Endodermal cell (in vitro differentiated cells): ENCODE measurements at regions not wholly inside any gene's neighbourhood (a gene's known extent, or its start where the extent isn't known, plus 50 kb on each side); places are given as distances from the start of the nearest gene placed in this dataset.

ENCODE experiments used
- DNase-seq: peaks from one replicate; pipeline ENCODE4 v3.0.0-alpha.2; 2017
- H3K27ac ChIP-seq: 2 replicates; pipeline ENCODE4 v1.5.1; 2013; ENCODE audit warnings: mild to moderate bottlenecking, low read depth, low read length, moderate library complexity
- H3K27me3 ChIP-seq: 2 replicates; pipeline ENCODE4 v1.6.1; 2013; ENCODE audit warnings: mild to moderate bottlenecking, low read length, moderate library complexity; ENCODE audit not compliant: insufficient read depth, control insufficient read depth, poor library complexity, severe bottlenecking
- H3K36me3 ChIP-seq: 2 replicates; pipeline ENCODE4 v1.7.0; 2013; ENCODE audit warnings: mild to moderate bottlenecking, low read length, moderate library complexity; ENCODE audit not compliant: control insufficient read depth, insufficient read depth
- H3K4me1 ChIP-seq: one replicate; pipeline ENCODE4 v1.7.0; 2013; ENCODE audit warnings: low read length; ENCODE audit not compliant: control insufficient read depth, insufficient read depth
- H3K4me3 ChIP-seq: 2 replicates; pipeline ENCODE4 v1.5.1; 2013; ENCODE audit warnings: mild to moderate bottlenecking, low read length, moderate library complexity
- H3K9ac ChIP-seq: 2 replicates; pipeline ENCODE4 v1.6.1; 2013; ENCODE audit warnings: mild to moderate bottlenecking, low read length, moderate library complexity; ENCODE audit not compliant: poor library complexity, severe bottlenecking; ENCODE audit errors: extremely low read depth
- H3K9me3 ChIP-seq: 2 replicates; pipeline ENCODE4 v1.6.1; 2013; ENCODE audit warnings: mild to moderate bottlenecking, low read length, moderate library complexity; ENCODE audit not compliant: control insufficient read depth
- H3K27ac Mint-ChIP-seq: 2 replicates; pipeline ENCODE4 v1.8.0; 2020; ENCODE audit warnings: mixed read lengths
- H3K27me3 Mint-ChIP-seq: 2 replicates; pipeline ENCODE4 v1.8.0; 2021; ENCODE audit warnings: mild to moderate bottlenecking, mixed read lengths; ENCODE audit not compliant: insufficient read depth
- H3K36me3 Mint-ChIP-seq: 2 replicates; pipeline ENCODE4 v1.8.0; 2020; ENCODE audit warnings: low read depth, mixed read lengths
- H3K4me1 Mint-ChIP-seq: 2 replicates; pipeline ENCODE4 v1.8.0; 2020; ENCODE audit warnings: mixed read lengths
- H3K4me3 Mint-ChIP-seq: 2 replicates; pipeline ENCODE4 v1.8.0; 2020; ENCODE audit warnings: mild to moderate bottlenecking, moderate library complexity, mixed read lengths
- H3K9me3 Mint-ChIP-seq: 2 replicates; pipeline ENCODE4 v1.8.0; 2020; ENCODE audit warnings: mild to moderate bottlenecking, mixed read lengths
- WGBS, 2 experiments: methylation state at CpG; one replicate each; pipeline versions ENCODE4 v1.1.5 to v1.1.7; 2013; ENCODE audit warnings: missing lambda C conversion rate in 2 of 2, mixed read lengths in 1 of 2; ENCODE audit not compliant: insufficient coverage in 1 of 2, insufficient read length in 1 of 2; 5-methylcytosine and 5-hydroxymethylcytosine counted together
- TF ChIP-seq, protein P1 (sequence below): fragments of 200-600 bp; sonication (generic); conservative IDR thresholded peaks from 2 replicates; pipeline ENCODE4 v1.5.0; 2021; ENCODE audit warnings: antibody characterized with exemption, mild to moderate bottlenecking

DNA sequence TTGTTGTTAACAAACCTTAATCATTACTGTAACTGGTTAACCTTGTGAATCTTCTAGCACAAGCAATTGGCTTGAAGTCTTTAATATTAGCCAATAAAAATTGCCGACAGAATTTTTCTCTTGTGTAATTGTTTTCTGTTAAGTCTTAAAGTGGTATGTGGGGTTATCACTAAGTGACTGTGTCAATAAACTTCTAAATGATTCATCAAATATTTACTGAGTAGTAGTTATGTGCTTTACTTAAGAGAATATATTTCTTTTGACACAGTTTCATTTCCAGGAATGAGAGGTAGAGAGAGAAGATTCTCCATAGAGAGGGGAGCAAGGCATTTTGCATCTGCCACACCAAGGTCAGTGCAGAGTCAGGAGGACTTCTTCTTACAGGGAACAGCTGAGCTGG is 2361.6 kb upstream of the AGA start:
- Histone ChIP-seq H3K27ac (no peak overlapping the region), H3K4me3 (no peak overlapping the region), H3K9me3 (no peaks in the 10 kb centered on the region), H3K36me3 (no peaks in the 10 kb centered on the region), H3K9ac (no peak overlapping the region), H3K4me1 (no peaks in the 10 kb centered on the region), H3K27me3 (no peaks in the 10 kb centered on the region)
- no peaks in the 10 kb centered on the region for H3K9me3 Mint-ChIP-seq
- no peak for DNase-seq
- WGBS, 2 experiments, result 100% methylated on average over 1 of the region's 1 CpG; no CpG with 5 or more reads in 1 of the 2 experiments
- H3K4me3 Mint-ChIP-seq, result no peak overlapping the region
- TF ChIP-seq, protein P1, sequence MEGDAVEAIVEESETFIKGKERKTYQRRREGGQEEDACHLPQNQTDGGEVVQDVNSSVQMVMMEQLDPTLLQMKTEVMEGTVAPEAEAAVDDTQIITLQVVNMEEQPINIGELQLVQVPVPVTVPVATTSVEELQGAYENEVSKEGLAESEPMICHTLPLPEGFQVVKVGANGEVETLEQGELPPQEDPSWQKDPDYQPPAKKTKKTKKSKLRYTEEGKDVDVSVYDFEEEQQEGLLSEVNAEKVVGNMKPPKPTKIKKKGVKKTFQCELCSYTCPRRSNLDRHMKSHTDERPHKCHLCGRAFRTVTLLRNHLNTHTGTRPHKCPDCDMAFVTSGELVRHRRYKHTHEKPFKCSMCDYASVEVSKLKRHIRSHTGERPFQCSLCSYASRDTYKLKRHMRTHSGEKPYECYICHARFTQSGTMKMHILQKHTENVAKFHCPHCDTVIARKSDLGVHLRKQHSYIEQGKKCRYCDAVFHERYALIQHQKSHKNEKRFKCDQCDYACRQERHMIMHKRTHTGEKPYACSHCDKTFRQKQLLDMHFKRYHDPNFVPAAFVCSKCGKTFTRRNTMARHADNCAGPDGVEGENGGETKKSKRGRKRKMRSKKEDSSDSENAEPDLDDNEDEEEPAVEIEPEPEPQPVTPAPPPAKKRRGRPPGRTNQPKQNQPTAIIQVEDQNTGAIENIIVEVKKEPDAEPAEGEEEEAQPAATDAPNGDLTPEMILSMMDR, result no peak
- H3K4me1 Mint-ChIP-seq, result peaks cover 5% of the 10 kb centered on the region
- H3K27ac Mint-ChIP-seq, result no peak overlapping the region
- H3K27me3 Mint-ChIP-seq, result no peaks in the 10 kb centered on the region
- no peaks in the 10 kb centered on the region for H3K36me3 Mint-ChIP-seq

DNA sequence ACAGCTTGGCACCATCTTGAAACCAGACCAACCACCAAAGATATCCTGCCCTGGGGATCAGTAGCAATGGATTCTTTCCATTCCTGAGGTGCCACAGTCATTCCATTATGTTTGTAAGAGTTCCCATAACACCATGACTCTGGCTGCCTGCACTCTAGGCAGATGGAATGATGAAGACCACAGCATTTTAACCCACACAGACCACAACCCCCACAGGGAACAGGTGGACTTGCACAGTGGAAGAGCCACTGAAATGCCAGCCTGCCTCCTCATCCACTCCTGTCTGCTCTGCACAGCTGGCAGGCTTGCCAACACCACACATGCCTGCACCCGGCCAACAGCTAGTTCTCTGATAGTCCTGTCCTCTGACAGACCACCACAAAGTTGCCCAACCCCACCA is 2362.2 kb upstream of the AGA start:
- no peak overlapping the region for H3K9ac ChIP-seq
- Mint-ChIP-seq H3K4me1 (peaks cover 5% of the 10 kb centered on the region), H3K36me3 (no peaks in the 10 kb centered on the region), H3K27ac (no peak overlapping the region), H3K4me3 (no peak overlapping the region), H3K27me3 (no peaks in the 10 kb centered on the region), H3K9me3 (no peaks in the 10 kb centered on the region)
- no peaks in the 10 kb centered on the region for H3K27me3 ChIP-seq
- no peaks in the 10 kb centered on the region for H3K36me3 ChIP-seq
- TF ChIP-seq, protein P1, result no peak
- H3K4me3 ChIP-seq, result no peak overlapping the region
- no peak overlapping the region for H3K27ac ChIP-seq
- no peaks in the 10 kb centered on the region for H3K9me3 ChIP-seq
- DNase-seq, result no peak
- 89% methylated on average over 1 of the region's 1 CpG; no CpG with 5 or more reads in 1 of the 2 experiments for WGBS, 2 experiments
- no peaks in the 10 kb centered on the region for H3K4me1 ChIP-seq

DNA sequence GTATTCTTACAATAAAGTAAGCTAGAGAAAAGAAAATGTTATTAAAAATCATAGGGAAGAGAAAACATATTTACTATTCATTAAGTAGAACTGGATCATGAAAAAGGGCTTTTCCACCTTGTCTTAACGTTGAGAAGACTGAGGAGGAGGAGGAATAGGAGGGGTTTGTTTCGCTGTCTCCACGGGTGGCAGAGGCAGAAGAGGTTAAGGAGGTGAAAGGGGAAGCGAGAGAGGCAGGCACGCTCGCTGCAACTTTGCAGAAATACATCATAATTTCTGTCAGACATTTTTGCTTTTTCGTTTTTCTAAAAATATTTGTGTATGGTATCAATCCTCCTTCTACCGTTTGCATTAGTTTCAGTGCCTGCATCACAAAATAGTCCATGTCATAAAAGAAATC is 2375.1 kb upstream of the AGA start:
- Mint-ChIP-seq H3K4me3 (no peak overlapping the region), H3K9me3 (no peaks in the 10 kb centered on the region), H3K4me1 (peaks cover under 1% of the 10 kb centered on the region), H3K27me3 (no peaks in the 10 kb centered on the region), H3K27ac (no peak overlapping the region), H3K36me3 (no peaks in the 10 kb centered on the region)
- TF ChIP-seq, protein P1, result no peak
- WGBS, 2 experiments, result 82 to 88% methylated on average over 1 to 8 of the region's 8 CpGs
- no peaks in the 10 kb centered on the region for H3K27me3 ChIP-seq
- H3K9me3 ChIP-seq, result peaks cover 12% of the 10 kb centered on the region
- no peak overlapping the region for H3K27ac ChIP-seq
- no peak overlapping the region for H3K4me3 ChIP-seq
- H3K36me3 ChIP-seq, result no peaks in the 10 kb centered on the region
- DNase-seq, result no peak
- H3K9ac ChIP-seq, result no peak overlapping the region
- H3K4me1 ChIP-seq, result no peaks in the 10 kb centered on the region
